Uterus (tissue), 2 donors: ENCODE measurements at regions not wholly inside any gene's neighbourhood (a gene's known extent, or its start where the extent isn't known, plus 50 kb on each side); places are given as distances from the start of the nearest gene placed in this dataset.

ENCODE experiments used
- POLR2A ChIP-seq, 2 donors: fragments of 450-650 bp; IDR thresholded peaks; one replicate each; pipeline ENCODE4 v1.6.1; 2016; ENCODE audit warnings: antibody characterized with exemption in 2 of 2, mild to moderate bottlenecking in 1 of 2, moderate library complexity in 1 of 2
- TF ChIP-seq, protein P1 (sequence below), 4 experiments: fragments of 200-600 bp in 2 of 4; fragments of 450-650 bp in 2 of 4; sonication (generic) in 2 of 4; IDR thresholded peaks; one replicate each; pipeline ENCODE4 v1.5.1; 2016 to 2019; ENCODE audit warnings: antibody characterized with exemption in 4 of 4, mild to moderate bottlenecking in 2 of 4, moderate library complexity in 1 of 4

DNA sequence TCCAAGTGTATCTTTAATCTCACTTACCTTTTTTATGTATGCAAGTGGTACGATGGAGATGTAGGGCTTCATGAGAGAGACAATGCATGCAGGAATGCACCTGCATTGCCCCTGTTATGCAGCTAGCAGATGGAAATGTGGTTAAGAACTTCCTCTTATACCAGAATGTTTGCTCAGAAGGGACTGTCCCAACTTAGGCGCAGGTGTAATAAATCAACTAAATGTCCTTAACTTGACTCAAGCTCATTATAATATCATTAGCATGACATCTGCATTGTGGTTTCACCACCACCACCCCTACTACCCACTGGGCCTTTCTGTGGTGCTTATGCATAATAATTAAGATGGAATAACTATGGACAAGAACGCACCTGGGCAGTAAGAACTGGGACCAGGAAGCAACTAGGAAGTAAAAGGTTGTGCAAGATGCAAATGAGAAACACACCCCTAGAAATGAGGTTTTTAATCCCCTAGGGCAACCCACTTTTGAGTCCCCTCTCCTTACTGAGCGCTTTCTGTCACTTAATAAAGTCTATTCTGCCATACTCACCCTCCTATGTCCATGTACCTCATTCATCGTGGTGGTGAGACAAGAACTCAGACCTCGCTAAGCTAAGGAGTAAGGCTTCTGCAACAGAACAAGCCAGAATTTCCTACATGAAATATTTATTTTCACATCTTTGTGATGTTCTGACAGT is 1103.3 kb upstream of the B3GALT2 start:
- TF ChIP-seq, protein P1, sequence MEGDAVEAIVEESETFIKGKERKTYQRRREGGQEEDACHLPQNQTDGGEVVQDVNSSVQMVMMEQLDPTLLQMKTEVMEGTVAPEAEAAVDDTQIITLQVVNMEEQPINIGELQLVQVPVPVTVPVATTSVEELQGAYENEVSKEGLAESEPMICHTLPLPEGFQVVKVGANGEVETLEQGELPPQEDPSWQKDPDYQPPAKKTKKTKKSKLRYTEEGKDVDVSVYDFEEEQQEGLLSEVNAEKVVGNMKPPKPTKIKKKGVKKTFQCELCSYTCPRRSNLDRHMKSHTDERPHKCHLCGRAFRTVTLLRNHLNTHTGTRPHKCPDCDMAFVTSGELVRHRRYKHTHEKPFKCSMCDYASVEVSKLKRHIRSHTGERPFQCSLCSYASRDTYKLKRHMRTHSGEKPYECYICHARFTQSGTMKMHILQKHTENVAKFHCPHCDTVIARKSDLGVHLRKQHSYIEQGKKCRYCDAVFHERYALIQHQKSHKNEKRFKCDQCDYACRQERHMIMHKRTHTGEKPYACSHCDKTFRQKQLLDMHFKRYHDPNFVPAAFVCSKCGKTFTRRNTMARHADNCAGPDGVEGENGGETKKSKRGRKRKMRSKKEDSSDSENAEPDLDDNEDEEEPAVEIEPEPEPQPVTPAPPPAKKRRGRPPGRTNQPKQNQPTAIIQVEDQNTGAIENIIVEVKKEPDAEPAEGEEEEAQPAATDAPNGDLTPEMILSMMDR (IDR thresholded peaks at IDR 0.05): no peak
- no peak for TF ChIP-seq POLR2A (IDR thresholded peaks at IDR 0.05)
